SK-N-SH (cell line): ENCODE measurements at regions not wholly inside any gene's neighbourhood (a gene's known extent, or its start where the extent isn't known, plus 50 kb on each side); places are given as distances from the start of the nearest gene placed in this dataset.

Source experiments
- CTCF ChIA-PET: fragments of 300-600, 350-600 bp; formaldehyde crosslinking; extraction: SDS; loops from one replicate; lab custom pipeline; 2021; lab: Yijun Ruan, JAX
- POLR2A ChIA-PET: fragments of 350-600 bp; sonication (Branson Sonifier 250); formaldehyde crosslinking; extraction: SDS; loops from one replicate; lab custom pipeline; 2020; ENCODE audit warnings: antibody characterized with exemption, inconsistent platforms; lab: Yijun Ruan, JAX
- DNase-seq: peaks from one replicate; pipeline ENCODE4 v3.0.0; 2012
- H2AFZ ChIP-seq: fragments of 200-600 bp; sonication (generic); 2 replicates; pipeline ENCODE4 v1.8.1; 2016; ENCODE audit warnings: antibody characterized with exemption, mild to moderate bottlenecking, low read depth
- H3F3A ChIP-seq: fragments of 200-600 bp; sonication (generic); replicated peaks from 2 replicates; pipeline ENCODE3; 2016; ENCODE audit warnings: antibody characterized with exemption, mild to moderate bottlenecking; ENCODE audit not compliant: insufficient read depth
- H3K27ac ChIP-seq, 2 experiments: fragments of 200-500 bp in 1 of 2; fragments of 200-600 bp in 1 of 2; sonication (Bioruptor generic) in 1 of 2; sonication (generic), shearing (Covaris generic) in 1 of 2; 2 replicates each; pipeline versions ENCODE4 v1.5.1 to v1.6.1; 2014 to 2016; ENCODE audit warnings: low read depth in 2 of 2, inconsistent platforms in 1 of 2, low read length in 1 of 2, mild to moderate bottlenecking in 1 of 2, mixed read lengths in 1 of 2
- H3K27me3 ChIP-seq: fragments of 200-600 bp; sonication (generic), shearing (Covaris generic); 2 replicates; pipeline ENCODE4 v1.6.1; 2016; ENCODE audit warnings: mixed run types; ENCODE audit not compliant: insufficient read depth
- H3K36me3 ChIP-seq, 2 experiments: fragments of 200-500 bp in 1 of 2; fragments of 200-600 bp in 1 of 2; sonication (Bioruptor generic) in 1 of 2; sonication (generic) in 1 of 2; replicated peaks in 1 of 2; 2 replicates each; pipeline versions ENCODE3 to v1.5.1; 2014 to 2016; ENCODE audit warnings: low read length in 1 of 2, mild to moderate bottlenecking in 1 of 2; ENCODE audit not compliant: insufficient read depth in 2 of 2, control insufficient read depth in 1 of 2
- H3K4me1 ChIP-seq, 2 experiments: fragments of 200-500 bp in 1 of 2; fragments of 200-600 bp in 1 of 2; sonication (Bioruptor generic) in 1 of 2; sonication (generic), shearing (Covaris generic) in 1 of 2; 2 replicates each; pipeline versions ENCODE4 v1.5.1 to v1.6.1; 2014 to 2016; ENCODE audit warnings: low read depth in 1 of 2, low read length in 1 of 2, mixed run types in 1 of 2; ENCODE audit not compliant: insufficient read depth in 2 of 2, control insufficient read depth in 1 of 2
- H3K4me2 ChIP-seq: fragments of 200-600 bp; sonication (generic), shearing (Covaris generic); 2 replicates; pipeline ENCODE4 v1.6.1; 2017; ENCODE audit warnings: mixed run types
- H3K4me3 ChIP-seq, 2 experiments: fragments of 200-500 bp in 1 of 2; fragments of 200-600 bp in 1 of 2; sonication (Bioruptor generic) in 1 of 2; sonication (generic), shearing (Covaris generic) in 1 of 2; 2 replicates each; pipeline versions ENCODE4 v1.5.1 to v1.8.1; 2014 to 2016; ENCODE audit warnings: low read depth in 2 of 2, inconsistent platforms in 1 of 2, low read length in 1 of 2, mild to moderate bottlenecking in 1 of 2, mixed read lengths in 1 of 2, moderate library complexity in 1 of 2
- H3K79me2 ChIP-seq: fragments of 200-600 bp; sonication (generic); 2 replicates; pipeline ENCODE4 v1.8.1; 2017; ENCODE audit warnings: mild to moderate bottlenecking; ENCODE audit not compliant: insufficient read depth
- H3K9ac ChIP-seq: fragments of 200-600 bp; sonication (generic); 2 replicates; pipeline ENCODE4 v1.6.1; 2017; ENCODE audit warnings: mixed run types
- H3K9me2 ChIP-seq: fragments of 200-600 bp; sonication (generic); 2 replicates; pipeline ENCODE4 v1.6.1; 2017; ENCODE audit warnings: mixed run types
- H3K9me3 ChIP-seq: fragments of 200-600 bp; sonication (generic); 2 replicates; pipeline ENCODE4 v1.6.1; 2017; ENCODE audit warnings: mixed run types, mild to moderate bottlenecking, moderate library complexity
- H4K20me1 ChIP-seq: fragments of 200-600 bp; sonication (generic); 2 replicates; pipeline ENCODE4 v1.6.1; 2017; ENCODE audit warnings: mild to moderate bottlenecking, mixed run types; ENCODE audit not compliant: insufficient read depth
- FOSL2 ChIP-seq: IDR thresholded peaks from 2 replicates; pipeline ENCODE4 v1.4.0; 2012; ENCODE audit warnings: low read depth, mild to moderate bottlenecking, moderate library complexity, borderline replicate concordance
- FOXM1 ChIP-seq: IDR thresholded peaks from 2 replicates; pipeline ENCODE4 v1.4.0; 2012; ENCODE audit warnings: low read depth, mild to moderate bottlenecking
- JUND ChIP-seq: IDR thresholded peaks from 2 replicates; pipeline ENCODE4 v1.4.0; 2012
- MAX ChIP-seq: IDR thresholded peaks from 2 replicates; pipeline ENCODE4 v1.4.0; 2012; ENCODE audit warnings: low read depth
- MEF2A ChIP-seq: IDR thresholded peaks from 2 replicates; pipeline ENCODE4 v1.4.0; 2012; ENCODE audit warnings: low read depth, borderline replicate concordance
- NFIC ChIP-seq: IDR thresholded peaks from 2 replicates; pipeline ENCODE4 v1.4.0; 2012; ENCODE audit warnings: borderline replicate concordance
- NRF1 ChIP-seq: IDR thresholded peaks from 2 replicates; pipeline ENCODE4 v1.6.1; 2012; ENCODE audit warnings: low read depth, mild to moderate bottlenecking, low read length
- RAD21 ChIP-seq: IDR thresholded peaks from 2 replicates; pipeline ENCODE4 v1.6.1; 2012; ENCODE audit warnings: mild to moderate bottlenecking, low read length
- REST ChIP-seq: IDR thresholded peaks from 2 replicates; pipeline ENCODE4 v1.6.1; 2012; ENCODE audit warnings: mild to moderate bottlenecking, low read depth, low read length, moderate library complexity
- RFX5 ChIP-seq: IDR thresholded peaks from 2 replicates; pipeline ENCODE4 v1.6.1; 2012; ENCODE audit warnings: mild to moderate bottlenecking, improper control_type of control experiment, low read length
- SIN3A ChIP-seq: IDR thresholded peaks from 2 replicates; pipeline ENCODE4 v1.6.1; 2012; ENCODE audit warnings: low read depth, mild to moderate bottlenecking, low read length, moderate library complexity, borderline replicate concordance
- TAF1 ChIP-seq: IDR thresholded peaks from 2 replicates; pipeline ENCODE4 v1.6.1; 2012; ENCODE audit warnings: low read depth, mild to moderate bottlenecking, low read length, moderate library complexity, borderline replicate concordance
- USF2 ChIP-seq: fragments of 150-350 bp; IDR thresholded peaks from 2 replicates; pipeline ENCODE4 v1.6.1; 2017; ENCODE audit warnings: antibody characterized with exemption, low read length, low read depth, borderline replicate concordance
- WGBS: methylation state at CpG from one replicate; pipeline ENCODE4 v1.1.6; 2017; ENCODE audit warnings: low lambda C conversion rate; 5-methylcytosine and 5-hydroxymethylcytosine counted together
- TF ChIP-seq, protein P1 (sequence below): fragments of 150-350 bp; IDR thresholded peaks from 2 replicates; pipeline ENCODE4 v1.6.1; 2016; ENCODE audit warnings: mild to moderate bottlenecking, low read depth, low read length
- TF ChIP-seq, protein P2 (sequence below): IDR thresholded peaks from 2 replicates; pipeline ENCODE4; 2012
- TF ChIP-seq, protein P3 (sequence below): IDR thresholded peaks from 2 replicates; pipeline ENCODE4 v1.4.0; 2012; ENCODE audit warnings: low read depth, borderline replicate concordance

- no peaks in the 10 kb centered on the region for H3K36me3 ChIP-seq
- 49% methylated on average over 5 of the region's 5 CpGs for WGBS
- no peaks in the 10 kb centered on the region for H3K79me2 ChIP-seq
- no peak overlapping the region for H3K9ac ChIP-seq
- no peak overlapping the region for H3K4me3 ChIP-seq
- no peaks in the 10 kb centered on the region for H3K9me3 ChIP-seq
- no peaks in the 10 kb centered on the region for H3K27me3 ChIP-seq
- no peak overlapping the region for H3K4me2 ChIP-seq
- TF ChIP-seq SIN3A (no peak), RFX5 (no peak), MEF2A (no peak), NFIC (0 out of 2 replicates have a peak, but pooled peaks have one; percentile 12)
- H2AFZ ChIP-seq: no peak overlapping the region
- CTCF ChIA-PET: interaction anchor here (0.9 to 1.3 kb wide), 4 partner anchors 9 to 236 kb away, joined by 3 to 5 read pairs (median 4); no protein-coding TSS in a partner anchor
- no peaks in the 10 kb centered on the region for H4K20me1 ChIP-seq
- H3K27ac ChIP-seq: no peak overlapping the region
- no peaks in the 10 kb centered on the region for H3F3A ChIP-seq
- POLR2A ChIA-PET: no interaction called here
- no peak for DNase-seq
- H3K4me1 ChIP-seq: no peaks in the 10 kb centered on the region
- H3K9me2 ChIP-seq: no peaks in the 10 kb centered on the region
These were observed 57.9 kb upstream of the ENAH start for GRCh38 chr1:225710804-225711203.

GRCh38 chr1:225711236-225711937 lies 58.5 kb upstream of the ENAH start:
- no peaks in the 10 kb centered on the region for H4K20me1 ChIP-seq
- H3K36me3 ChIP-seq: no peaks in the 10 kb centered on the region
- no peak overlapping the region for H2AFZ ChIP-seq
- H3K27ac ChIP-seq: no peak overlapping the region
- H3K79me2 ChIP-seq: no peaks in the 10 kb centered on the region
- no peak overlapping the region for H3K9ac ChIP-seq
- DNase-seq: no peak
- no peaks in the 10 kb centered on the region for H3K9me3 ChIP-seq
- no peak overlapping the region for H3K4me2 ChIP-seq
- no peaks in the 10 kb centered on the region for H3K4me1 ChIP-seq
- H3K4me3 ChIP-seq: no peak overlapping the region
- ChIA-PET CTCF (interaction anchor here (0.9 to 1.3 kb wide), 3 partner anchors 9 to 61 kb away, joined by 3 to 4 read pairs (median 3); no protein-coding TSS in a partner anchor), POLR2A (no interaction called here)
- no peaks in the 10 kb centered on the region for H3K9me2 ChIP-seq
- 83% methylated on average over 4 of the region's 4 CpGs for WGBS
- no peaks in the 10 kb centered on the region for H3K27me3 ChIP-seq
- H3F3A ChIP-seq: no peaks in the 10 kb centered on the region
- TF ChIP-seq MAX: no peak
- TF ChIP-seq JUND: no peak
- no peak for TF ChIP-seq RAD21
- TF ChIP-seq FOXM1: no peak
- TF ChIP-seq, protein P1, sequence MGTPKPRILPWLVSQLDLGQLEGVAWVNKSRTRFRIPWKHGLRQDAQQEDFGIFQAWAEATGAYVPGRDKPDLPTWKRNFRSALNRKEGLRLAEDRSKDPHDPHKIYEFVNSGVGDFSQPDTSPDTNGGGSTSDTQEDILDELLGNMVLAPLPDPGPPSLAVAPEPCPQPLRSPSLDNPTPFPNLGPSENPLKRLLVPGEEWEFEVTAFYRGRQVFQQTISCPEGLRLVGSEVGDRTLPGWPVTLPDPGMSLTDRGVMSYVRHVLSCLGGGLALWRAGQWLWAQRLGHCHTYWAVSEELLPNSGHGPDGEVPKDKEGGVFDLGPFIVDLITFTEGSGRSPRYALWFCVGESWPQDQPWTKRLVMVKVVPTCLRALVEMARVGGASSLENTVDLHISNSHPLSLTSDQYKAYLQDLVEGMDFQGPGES: no peak
- no peak for TF ChIP-seq RFX5
- TF ChIP-seq USF2: no peak
- no peak for TF ChIP-seq REST
- TF ChIP-seq NFIC: no peak
- TF ChIP-seq TAF1: no peak
- TF ChIP-seq, protein P2, sequence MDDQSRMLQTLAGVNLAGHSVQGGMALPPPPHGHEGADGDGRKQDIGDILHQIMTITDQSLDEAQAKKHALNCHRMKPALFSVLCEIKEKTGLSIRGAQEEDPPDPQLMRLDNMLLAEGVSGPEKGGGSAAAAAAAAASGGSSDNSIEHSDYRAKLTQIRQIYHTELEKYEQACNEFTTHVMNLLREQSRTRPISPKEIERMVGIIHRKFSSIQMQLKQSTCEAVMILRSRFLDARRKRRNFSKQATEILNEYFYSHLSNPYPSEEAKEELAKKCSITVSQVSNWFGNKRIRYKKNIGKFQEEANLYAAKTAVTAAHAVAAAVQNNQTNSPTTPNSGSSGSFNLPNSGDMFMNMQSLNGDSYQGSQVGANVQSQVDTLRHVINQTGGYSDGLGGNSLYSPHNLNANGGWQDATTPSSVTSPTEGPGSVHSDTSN: no peak
- TF ChIP-seq, protein P3, sequence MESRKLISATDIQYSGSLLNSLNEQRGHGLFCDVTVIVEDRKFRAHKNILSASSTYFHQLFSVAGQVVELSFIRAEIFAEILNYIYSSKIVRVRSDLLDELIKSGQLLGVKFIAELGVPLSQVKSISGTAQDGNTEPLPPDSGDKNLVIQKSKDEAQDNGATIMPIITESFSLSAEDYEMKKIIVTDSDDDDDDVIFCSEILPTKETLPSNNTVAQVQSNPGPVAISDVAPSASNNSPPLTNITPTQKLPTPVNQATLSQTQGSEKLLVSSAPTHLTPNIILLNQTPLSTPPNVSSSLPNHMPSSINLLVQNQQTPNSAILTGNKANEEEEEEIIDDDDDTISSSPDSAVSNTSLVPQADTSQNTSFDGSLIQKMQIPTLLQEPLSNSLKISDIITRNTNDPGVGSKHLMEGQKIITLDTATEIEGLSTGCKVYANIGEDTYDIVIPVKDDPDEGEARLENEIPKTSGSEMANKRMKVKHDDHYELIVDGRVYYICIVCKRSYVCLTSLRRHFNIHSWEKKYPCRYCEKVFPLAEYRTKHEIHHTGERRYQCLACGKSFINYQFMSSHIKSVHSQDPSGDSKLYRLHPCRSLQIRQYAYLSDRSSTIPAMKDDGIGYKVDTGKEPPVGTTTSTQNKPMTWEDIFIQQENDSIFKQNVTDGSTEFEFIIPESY: no peak
- no peak for TF ChIP-seq FOSL2
- TF ChIP-seq NRF1: no peak
